IMR-90 (cell line): ENCODE measurements at regions not wholly inside any gene's neighbourhood (a gene's known extent, or its start where the extent isn't known, plus 50 kb on each side); places are given as distances from the start of the nearest gene placed in this dataset.
A peak's percentile ranks its signal among the peaks of the same experiment; 100 is the strongest.

ENCODE experiments used
- ATAC-seq: fragments of 200-7000 bp; cut with Tn5 transposase; 2 replicates; pipeline ENCODE4 v1.9.1; 2020; ENCODE audit warnings: low read depth, mild to moderate bottlenecking, moderate library complexity
- BruUV-seq: library from RNA; stranded (reverse); fragments of 400-500 nt; replicated peaks from 2 replicates; lab custom pipeline; 2021; lab: Mats Ljungman, UMichigan
- CTCF ChIA-PET: fragments of 300-600 bp; formaldehyde crosslinking; extraction: SDS; loops from one replicate; lab custom pipeline; 2021; ENCODE audit warnings: antibody characterized with exemption; lab: Yijun Ruan, JAX
- POLR2A ChIA-PET: fragments of 300-600 bp; sonication (Branson Sonifier 250); formaldehyde crosslinking; loops from one replicate; lab custom pipeline; 2022; ENCODE audit warnings: antibody characterized with exemption; ENCODE audit not compliant: unreplicated experiment; lab: Charles Lee
- DNase-seq: peaks from one replicate; pipeline ENCODE4 v3.0.0; 2013
- H2AFZ ChIP-seq: replicated peaks from 2 replicates; pipeline ENCODE3; 2013; ENCODE audit warnings: low read length, mild to moderate bottlenecking; ENCODE audit not compliant: poor library complexity
- H2AK5ac ChIP-seq: 2 replicates; pipeline ENCODE4 v1.6.1; 2013; ENCODE audit warnings: low read depth, low read length, inconsistent platforms
- H2AK9ac ChIP-seq: replicated peaks from 2 replicates; pipeline ENCODE3; 2013; ENCODE audit warnings: mild to moderate bottlenecking, low read depth, low read length, moderate library complexity; ENCODE audit not compliant: poor library complexity
- H2BK120ac ChIP-seq: 2 replicates; pipeline ENCODE4 v1.6.1; 2013; ENCODE audit warnings: low read depth, low read length, inconsistent platforms
- H2BK15ac ChIP-seq: 3 replicates; pipeline ENCODE4 v1.6.1; 2013; ENCODE audit warnings: low read depth, low read length, inconsistent platforms
- H2BK20ac ChIP-seq: 2 replicates; pipeline ENCODE4 v1.6.1; 2013; ENCODE audit warnings: low read depth, mild to moderate bottlenecking, inconsistent platforms, low read length, moderate library complexity
- H2BK5ac ChIP-seq: 2 replicates; pipeline ENCODE4 v1.6.1; 2013; ENCODE audit warnings: mild to moderate bottlenecking, low read depth, low read length, inconsistent platforms; ENCODE audit not compliant: poor library complexity, severe bottlenecking
- H3K14ac ChIP-seq: replicated peaks from 2 replicates; pipeline ENCODE4 v1.6.1; 2013; ENCODE audit warnings: low read depth, low read length, inconsistent platforms
- H3K18ac ChIP-seq: 2 replicates; pipeline ENCODE4 v1.6.1; 2013; ENCODE audit warnings: low read depth, low read length, control low read depth
- H3K23ac ChIP-seq: 2 replicates; pipeline ENCODE4 v1.6.1; 2013; ENCODE audit warnings: low read depth, low read length, inconsistent platforms
- H3K27ac ChIP-seq: 2 replicates; pipeline ENCODE4 v1.5.1; 2013; ENCODE audit warnings: mild to moderate bottlenecking, control low read depth, low read length; ENCODE audit not compliant: insufficient read depth
- H3K27me3 ChIP-seq: 2 replicates; pipeline ENCODE4 v1.6.1; 2013; ENCODE audit warnings: low read length; ENCODE audit not compliant: control insufficient read depth, insufficient read depth
- H3K36me3 ChIP-seq: 2 replicates; pipeline ENCODE4 v1.6.1; 2013; ENCODE audit warnings: low read length, mixed read lengths; ENCODE audit not compliant: control insufficient read depth, insufficient read depth
- H3K4ac ChIP-seq: 2 replicates; pipeline ENCODE4 v1.6.1; 2013; ENCODE audit warnings: low read depth, low read length, inconsistent platforms
- H3K4me1 ChIP-seq: 2 replicates; pipeline ENCODE4 v1.6.1; 2013; ENCODE audit warnings: low read length, mixed read lengths; ENCODE audit not compliant: control insufficient read depth, insufficient read depth
- H3K4me2 ChIP-seq: 2 replicates; pipeline ENCODE4 v1.6.1; 2013; ENCODE audit warnings: low read depth, mild to moderate bottlenecking, control low read depth, low read length, moderate library complexity
- H3K4me3 ChIP-seq: 2 replicates; pipeline ENCODE4 v1.5.1; 2013; ENCODE audit warnings: low read depth, mild to moderate bottlenecking, control low read depth, low read length, moderate library complexity; ENCODE audit not compliant: insufficient read depth
- H3K56ac ChIP-seq: 2 replicates; pipeline ENCODE4 v1.6.1; 2013; ENCODE audit warnings: low read length, inconsistent platforms; ENCODE audit not compliant: insufficient read depth; ENCODE audit errors: extremely low read depth
- H3K79me1 ChIP-seq, 2 experiments: 2 replicates each; pipeline ENCODE4 v1.6.1; 2013; ENCODE audit warnings: low read length in 2 of 2, inconsistent platforms in 1 of 2, low read depth in 1 of 2
- H3K9ac ChIP-seq: 2 replicates; pipeline ENCODE4 v1.6.1; 2013; ENCODE audit warnings: low read depth, low read length, control low read depth
- H3K9me1 ChIP-seq: 2 replicates; pipeline ENCODE4 v1.6.1; 2013; ENCODE audit warnings: low read length, inconsistent platforms; ENCODE audit not compliant: insufficient read depth
- H3K9me3 ChIP-seq: 2 replicates; pipeline ENCODE4 v1.6.1; 2013; ENCODE audit warnings: low read length; ENCODE audit not compliant: control insufficient read depth, insufficient read depth
- H4K20me1 ChIP-seq: 2 replicates; pipeline ENCODE4 v1.6.1; 2013; ENCODE audit warnings: low read length, inconsistent platforms; ENCODE audit not compliant: insufficient read depth
- H4K5ac ChIP-seq: 2 replicates; pipeline ENCODE4 v1.6.1; 2013; ENCODE audit warnings: mild to moderate bottlenecking, low read depth, low read length, control low read depth
- H4K8ac ChIP-seq, 2 experiments: 2 replicates each; pipeline ENCODE4 v1.6.1; 2013; ENCODE audit warnings: low read depth in 2 of 2, low read length in 2 of 2, control low read depth in 1 of 2, inconsistent platforms in 1 of 2
- H4K91ac ChIP-seq: 2 replicates; pipeline ENCODE4 v1.6.1; 2013; ENCODE audit warnings: low read depth, low read length, inconsistent platforms; ENCODE audit not compliant: insufficient read depth
- CHD1 ChIP-seq: IDR thresholded peaks from 2 replicates; pipeline ENCODE4 v1.6.1; 2012; ENCODE audit warnings: low read depth, low read length, improper control_type of control experiment
- CTCF ChIP-seq: conservative IDR thresholded peaks from 2 replicates; pipeline ENCODE4 v1.5.1; 2012; ENCODE audit warnings: mild to moderate bottlenecking, low read depth, low read length, improper control_type of control experiment
- ELK1 ChIP-seq: fragments of 150-350 bp; IDR thresholded peaks from 2 replicates; pipeline ENCODE4 v1.6.1; 2016; ENCODE audit warnings: low read depth, mild to moderate bottlenecking, low read length, moderate library complexity, borderline replicate concordance
- FOS ChIP-seq: fragments of 150-350 bp; IDR thresholded peaks from 2 replicates; pipeline ENCODE4 v1.6.1; 2016; ENCODE audit warnings: low read depth, low read length
- RAD21 ChIP-seq: IDR thresholded peaks from 2 replicates; pipeline ENCODE4 v1.6.1; 2012; ENCODE audit warnings: low read length, improper control_type of control experiment
- RCOR1 ChIP-seq: IDR thresholded peaks from 2 replicates; pipeline ENCODE4 v1.6.1; 2012; ENCODE audit warnings: mild to moderate bottlenecking, low read length, improper control_type of control experiment; ENCODE audit not compliant: insufficient replicate concordance
- RFX5 ChIP-seq: IDR thresholded peaks from 2 replicates; pipeline ENCODE4 v1.8.0; 2012; ENCODE audit warnings: low read depth, mild to moderate bottlenecking, low read length, moderate library complexity
- WGBS, 2 experiments: methylation state at CpG; one replicate each; pipeline versions ENCODE4 v1.1.5 to v1.1.7; 2013; ENCODE audit warnings: missing lambda C conversion rate in 2 of 2; ENCODE audit not compliant: insufficient read length in 1 of 2; ENCODE audit errors: extremely low coverage in 2 of 2; 5-methylcytosine and 5-hydroxymethylcytosine counted together
- dilution Hi-C: fragments of 300-500 bp; cut with HindIII; formaldehyde crosslinking; loops from one replicate; pipeline ENCODE4 v1.14.3; 2018; ENCODE audit warnings: low sequenced_read_pairs; ENCODE audit not compliant: unreplicated experiment
- in situ Hi-C: fragments of 300-500 bp; cut with MboI; formaldehyde crosslinking; loops from 3 replicates; pipeline ENCODE4 v1.14.3; 2019; ENCODE audit warnings: low sequenced_read_pairs, inconsistent platforms, mixed read lengths
- intact Hi-C: fragments of 100-400 bp; cut with micrococcal nuclease; formaldehyde crosslinking; loops from 2 replicates; pipeline ENCODE4 v1.10.0; 2022

GRCh38 chr2:149799013-149799705 is 211.6 kb upstream of the MMADHC start:
- POLR2A ChIA-PET = no interaction called here
- Histone ChIP-seq H3K36me3 (no peaks in the 10 kb centered on the region), H3K27ac (no peak overlapping the region), H3K9ac (no peak overlapping the region), H3K4me3 (no peak overlapping the region), H2AK9ac (no peak overlapping the region), H3K27me3 (no peaks in the 10 kb centered on the region), H3K4me1 (peaks cover 3% of the 10 kb centered on the region; the same call in 1 of the 2 replicates), H4K91ac (no peak overlapping the region), H3K14ac (no peak overlapping the region), H3K56ac (no peak overlapping the region), H2BK5ac (no peak overlapping the region), H3K4ac (no peak overlapping the region), H3K23ac (no peak overlapping the region), H3K9me1 (no peaks in the 10 kb centered on the region), H2BK15ac (no peak overlapping the region), H4K8ac (no peak overlapping the region), H3K4me2 (no peak overlapping the region), H4K5ac (no peak overlapping the region), H4K20me1 (no peaks in the 10 kb centered on the region), H2BK120ac (no peak overlapping the region), H2AK5ac (no peak overlapping the region; the same call in 1 of the 2 replicates), H3K18ac (no peak overlapping the region), H2BK20ac (peak overlapping the region; percentile 26; the same call in 1 of the 2 replicates), H3K79me1 (no peaks in the 10 kb centered on the region), H2AFZ (no peak overlapping the region), H3K9me3 (0 out of 2 replicates have a peak, but pooled peaks cover 1% of the 10 kb centered on the region)
- TF ChIP-seq CTCF (0 out of 2 replicates have a peak, but pooled peaks have one; percentile 22), RFX5 (no peak), FOS (no peak), RAD21 (no peak), RCOR1 (no peak), CHD1 (no peak), ELK1 (no peak)
- in situ Hi-C loops = no loop called here
- 100% methylated on average over 1 of the region's 6 CpGs; no CpG with 5 or more reads in 1 of the 2 experiments for WGBS, 2 experiments
- ATAC-seq (no peak), DNase-seq (no peak)
- no TSS peak for BruUV-seq
- dilution Hi-C loops = no loop called here
- CTCF ChIA-PET = interaction anchor here (0.6 to 0.8 kb wide), 2 partner anchors 28 kb away, joined by 3 read pairs; no protein-coding TSS in a partner anchor
- intact Hi-C loops = no loop called here
